Stimulated activated CD8-positive, alpha-beta memory T cell treated with anti-CD3 and anti-CD28 coated beads, Interleukin-7, amount 100 ng/mL, for 4 hours (primary cell): ENCODE measurements at regions not wholly inside any gene's neighbourhood (a gene's known extent, or its start where the extent isn't known, plus 50 kb on each side); places are given as distances from the start of the nearest gene placed in this dataset.

Experiments
- DNase-seq, 2 donors: peaks; one replicate each; pipeline ENCODE4 v3.0.0-alpha.2; 2020; ENCODE audit warnings: low read depth in 2 of 2

GRCh38 chr5:61737301-61737963, 405.4 kb downstream of the ZSWIM6 start:
- no peak for DNase-seq

GRCh38 chr5:61737964-61738340, 405.9 kb downstream of the ZSWIM6 start:
- no peak for DNase-seq

- no peak for DNase-seq
Observed at GRCh38 chr5:61738446-61738845, 406.4 kb downstream of the ZSWIM6 start.

- no peak for DNase-seq
Observed at GRCh38 chr5:61744690-61745619, 412.9 kb downstream of the ZSWIM6 start.

GRCh38 chr5:61746831-61747575, 414.9 kb downstream of the ZSWIM6 start:
- no peak for DNase-seq

GRCh38 chr5:61748121-61748520, 416.1 kb downstream of the ZSWIM6 start:
- no peak for DNase-seq

GRCh38 chr5:61748651-61749050, 416.6 kb downstream of the ZSWIM6 start:
- DNase-seq: no peak

- no peak for DNase-seq
Observed at GRCh38 chr5:61752588-61752987, 420.5 kb downstream of the ZSWIM6 start.

- DNase-seq: no peak
Observed at GRCh38 chr5:61754792-61755191, 422.7 kb downstream of the ZSWIM6 start.

GRCh38 chr5:61755726-61756222, 423.7 kb downstream of the ZSWIM6 start:
- no peak for DNase-seq

- no peak for DNase-seq
Observed at GRCh38 chr5:61758711-61759110, 426.7 kb downstream of the ZSWIM6 start.

GRCh38 chr5:61765471-61765870, 433.4 kb downstream of the ZSWIM6 start:
- DNase-seq: no peak

- no peak for DNase-seq
Observed at GRCh38 chr5:61766141-61766540, 434.1 kb downstream of the ZSWIM6 start.

- no peak for DNase-seq
Observed at GRCh38 chr5:61767231-61768080, 435.4 kb downstream of the ZSWIM6 start.

GRCh38 chr5:61768692-61769281, 436.7 kb downstream of the ZSWIM6 start:
- DNase-seq: no peak

GRCh38 chr5:61771062-61771461, 439.0 kb downstream of the ZSWIM6 start:
- no peak for DNase-seq

GRCh38 chr5:61771808-61772207, 439.8 kb downstream of the ZSWIM6 start:
- DNase-seq: no peak

- no peak for DNase-seq
Observed at GRCh38 chr5:61775901-61776300, 443.8 kb downstream of the ZSWIM6 start.

- no peak for DNase-seq
Observed at GRCh38 chr5:61777292-61777691, 445.2 kb downstream of the ZSWIM6 start.

- no peak for DNase-seq
Observed at GRCh38 chr5:61779743-61780142, 447.7 kb downstream of the ZSWIM6 start.

- DNase-seq: no peak
Observed at GRCh38 chr5:61783481-61783880, 451.4 kb downstream of the ZSWIM6 start.
